ENCODE measurements at regions not wholly inside any gene's neighbourhood (a gene's known extent, or its start where the extent isn't known, plus 50 kb on each side); places are given as distances from the start of the nearest gene placed in this dataset.
A peak's percentile ranks its signal among the peaks of the same experiment; 100 is the strongest.

- peak; percentile 42 for DNase-seq
- H3K36me3 ChIP-seq, result no peaks in the 10 kb centered on the region
- H3K4me1 ChIP-seq, result no peaks in the 10 kb centered on the region
- H3K27me3 ChIP-seq, result no peaks in the 10 kb centered on the region
- H3K4me3 ChIP-seq (ENCODE audit: low read depth, low read length), result no peak overlapping the region
- no peaks in the 10 kb centered on the region for H3K9me3 ChIP-seq
- TF ChIP-seq CTCF (IDR thresholded peaks at IDR 0.05; ENCODE audit: low read depth, low read length), result peak; percentile 70
Measured at GRCh38 chr2:59025157-59025757, 784.1 kb upstream of the FANCL start.

- no peak for TF ChIP-seq CTCF (IDR thresholded peaks at IDR 0.05; ENCODE audit: low read depth, low read length)
- no peaks in the 10 kb centered on the region for H3K36me3 ChIP-seq
- no peaks in the 10 kb centered on the region for H3K9me3 ChIP-seq
- H3K4me1 ChIP-seq, result no peaks in the 10 kb centered on the region
- H3K27me3 ChIP-seq, result no peaks in the 10 kb centered on the region
- DNase-seq, result no peak
- H3K4me3 ChIP-seq (ENCODE audit: low read depth, low read length), result no peak overlapping the region
Measured at GRCh38 chr2:59021786-59022185, 780.7 kb upstream of the FANCL start.

- H3K27me3 ChIP-seq, result no peaks in the 10 kb centered on the region
- H3K4me3 ChIP-seq (ENCODE audit: low read depth, low read length), result no peak overlapping the region
- H3K4me1 ChIP-seq, result no peaks in the 10 kb centered on the region
- no peaks in the 10 kb centered on the region for H3K9me3 ChIP-seq
- TF ChIP-seq CTCF (IDR thresholded peaks at IDR 0.05; ENCODE audit: low read depth, low read length), result no peak
- DNase-seq, result no peak
- H3K36me3 ChIP-seq, result no peaks in the 10 kb centered on the region
Measured at GRCh38 chr2:59019566-59020159, 778.5 kb upstream of the FANCL start.

- H3K4me1 ChIP-seq, result no peaks in the 10 kb centered on the region
Measured at GRCh38 chr2:59018737-59019136, 777.6 kb upstream of the FANCL start.

GRCh38 chr2:59015027-59015426, 773.9 kb upstream of the FANCL start:
- no peak for DNase-seq
- Histone ChIP-seq H3K4me3 (ENCODE audit: low read depth, low read length) (no peak overlapping the region), H3K27me3 (no peaks in the 10 kb centered on the region), H3K4me1 (no peaks in the 10 kb centered on the region), H3K36me3 (no peaks in the 10 kb centered on the region), H3K9me3 (no peaks in the 10 kb centered on the region)
- TF ChIP-seq CTCF (IDR thresholded peaks at IDR 0.05; ENCODE audit: low read depth, low read length), result no peak

More at GRCh38 chr2:59018737-59019136, 777.6 kb upstream of the FANCL start:
- no peak for DNase-seq
- Histone ChIP-seq H3K27me3 (no peaks in the 10 kb centered on the region), H3K4me3 (ENCODE audit: low read depth, low read length) (no peak overlapping the region), H3K9me3 (no peaks in the 10 kb centered on the region), H3K36me3 (no peaks in the 10 kb centered on the region)
- TF ChIP-seq CTCF (IDR thresholded peaks at IDR 0.05; ENCODE audit: low read depth, low read length), result no peak

GRCh38 chr2:59012971-59013370, 771.8 kb upstream of the FANCL start:
- DNase-seq, result no peak
- Histone ChIP-seq H3K36me3 (no peaks in the 10 kb centered on the region), H3K4me3 (ENCODE audit: low read depth, low read length) (no peak overlapping the region), H3K4me1 (no peaks in the 10 kb centered on the region), H3K9me3 (no peaks in the 10 kb centered on the region), H3K27me3 (no peaks in the 10 kb centered on the region)
- TF ChIP-seq CTCF (IDR thresholded peaks at IDR 0.05; ENCODE audit: low read depth, low read length), result no peak

Measured in BE2C (cell line).